ENCODE measurements at regions not wholly inside any gene's neighbourhood (a gene's known extent, or its start where the extent isn't known, plus 50 kb on each side); places are given as distances from the start of the nearest gene placed in this dataset.

GRCh38 chr21:23743821-23744220 is 1863.5 kb downstream of the MRPL39 start:
- DNase-seq (ENCODE audit: extremely low read depth in 1 of 11, low read depth in 9 of 11, low spot score in 4 of 11): no peak

- DNase-seq (ENCODE audit: extremely low read depth in 1 of 11, low read depth in 9 of 11, low spot score in 4 of 11): no peak
Observed at GRCh38 chr21:23740463-23740862, 1866.8 kb downstream of the MRPL39 start.

GRCh38 chr21:23732776-23733175 is 1874.5 kb downstream of the MRPL39 start:
- no peak for DNase-seq (ENCODE audit: extremely low read depth in 1 of 11, low read depth in 9 of 11, low spot score in 4 of 11)

GRCh38 chr21:23729331-23729730 is 1878.0 kb downstream of the MRPL39 start:
- no peak for DNase-seq (ENCODE audit: extremely low read depth in 1 of 11, low read depth in 9 of 11, low spot score in 4 of 11)

GRCh38 chr21:23725576-23725975 is 1881.7 kb downstream of the MRPL39 start:
- DNase-seq (ENCODE audit: extremely low read depth in 1 of 11, low read depth in 9 of 11, low spot score in 4 of 11): no peak

GRCh38 chr21:23718446-23719285 is 1888.6 kb downstream of the MRPL39 start:
- no peak for DNase-seq (ENCODE audit: extremely low read depth in 1 of 11, low read depth in 9 of 11, low spot score in 4 of 11)

GRCh38 chr21:23712166-23712565 is 1895.1 kb downstream of the MRPL39 start:
- DNase-seq (ENCODE audit: extremely low read depth in 1 of 11, low read depth in 9 of 11, low spot score in 4 of 11): no peak

- no peak for DNase-seq (ENCODE audit: extremely low read depth in 1 of 11, low read depth in 9 of 11, low spot score in 4 of 11)
Observed at GRCh38 chr21:23706431-23706830, 1900.8 kb downstream of the MRPL39 start.

- no peak for DNase-seq (ENCODE audit: extremely low read depth in 1 of 11, low read depth in 9 of 11, low spot score in 4 of 11)
Observed at GRCh38 chr21:23699402-23699801, 1907.9 kb downstream of the MRPL39 start.

- no peak for DNase-seq (ENCODE audit: extremely low read depth in 1 of 11, low read depth in 9 of 11, low spot score in 4 of 11)
Observed at GRCh38 chr21:23698619-23699018, 1908.7 kb downstream of the MRPL39 start.

- DNase-seq (ENCODE audit: extremely low read depth in 1 of 11, low read depth in 9 of 11, low spot score in 4 of 11): no peak
Observed at GRCh38 chr21:23695443-23695842, 1911.8 kb downstream of the MRPL39 start.

- DNase-seq (ENCODE audit: extremely low read depth in 1 of 11, low read depth in 9 of 11, low spot score in 4 of 11): no peak
Observed at GRCh38 chr21:23694390-23694789, 1912.9 kb downstream of the MRPL39 start.

- no peak for DNase-seq (ENCODE audit: extremely low read depth in 1 of 11, low read depth in 9 of 11, low spot score in 4 of 11)
Observed at GRCh38 chr21:23690316-23690715, 1917.0 kb downstream of the MRPL39 start.

GRCh38 chr21:23686737-23687523 is 1920.4 kb downstream of the MRPL39 start:
- DNase-seq (ENCODE audit: extremely low read depth in 1 of 11, low read depth in 9 of 11, low spot score in 4 of 11): no peak

GRCh38 chr21:23684431-23684830 is 1922.8 kb downstream of the MRPL39 start:
- DNase-seq (ENCODE audit: extremely low read depth in 1 of 11, low read depth in 9 of 11, low spot score in 4 of 11): no peak

- no peak for DNase-seq (ENCODE audit: extremely low read depth in 1 of 11, low read depth in 9 of 11, low spot score in 4 of 11)
Observed at GRCh38 chr21:23664193-23664694, 1943.0 kb downstream of the MRPL39 start.

GRCh38 chr21:23660560-23660959 is 1946.7 kb downstream of the MRPL39 start:
- no peak for DNase-seq (ENCODE audit: extremely low read depth in 1 of 11, low read depth in 9 of 11, low spot score in 4 of 11)

GRCh38 chr21:23644768-23645167 is 1962.5 kb downstream of the MRPL39 start:
- no peak for DNase-seq (ENCODE audit: extremely low read depth in 1 of 11, low read depth in 9 of 11, low spot score in 4 of 11)

- no peak for DNase-seq (ENCODE audit: extremely low read depth in 1 of 11, low read depth in 9 of 11, low spot score in 4 of 11)
Observed at GRCh38 chr21:23639721-23640120, 1967.6 kb downstream of the MRPL39 start.

GRCh38 chr21:23638131-23638695 is 1969.1 kb downstream of the MRPL39 start:
- DNase-seq (ENCODE audit: extremely low read depth in 1 of 11, low read depth in 9 of 11, low spot score in 4 of 11): no peak

All from renal cortex interstitium (tissue), 11 donors.